ENCODE measurements at regions not wholly inside any gene's neighbourhood (a gene's known extent, or its start where the extent isn't known, plus 50 kb on each side); places are given as distances from the start of the nearest gene placed in this dataset.

GRCh38 chr2:181362561-181362960 lies 94.6 kb upstream of the ITGA4 start:
- H3K79me2 ChIP-seq (ENCODE audit: low read length), result no peaks in the 10 kb centered on the region
- TF ChIP-seq CTCF (IDR thresholded peaks at IDR 0.05; ENCODE audit: low read depth, low read length), result no peak
- TF ChIP-seq EZH2phosphoT487 (IDR thresholded peaks at IDR 0.05; ENCODE audit: low read depth), result no peak
- H3K4me2 ChIP-seq (ENCODE audit: low read length), result no peak overlapping the region
- H3K9me3 ChIP-seq (ENCODE audit: insufficient read depth, low read length), result no peaks in the 10 kb centered on the region
- peaks cover 10% of the 10 kb centered on the region for H3K27me3 ChIP-seq (ENCODE audit: low read depth, low read length)
- H3K4me1 ChIP-seq (ENCODE audit: low read length), result peaks cover 18% of the 10 kb centered on the region
- no peak overlapping the region for H3K9ac ChIP-seq (ENCODE audit: low read length)
- H2AFZ ChIP-seq (ENCODE audit: low read depth, low read length), result no peak overlapping the region
- no peaks in the 10 kb centered on the region for H3K36me3 ChIP-seq (replicated peaks; ENCODE audit: low read depth, low read length)
- no peaks in the 10 kb centered on the region for H4K20me1 ChIP-seq (ENCODE audit: insufficient read depth, low read length)
- no peak overlapping the region for H3K4me3 ChIP-seq (ENCODE audit: low read length)
- no peak overlapping the region for H3K27ac ChIP-seq (ENCODE audit: low read length)

GRCh38 chr2:181363164-181363563 lies 94.0 kb upstream of the ITGA4 start:
- H3K79me2 ChIP-seq (ENCODE audit: low read length), result no peaks in the 10 kb centered on the region
- TF ChIP-seq CTCF (IDR thresholded peaks at IDR 0.05; ENCODE audit: low read depth, low read length), result no peak
- no peak for TF ChIP-seq EZH2phosphoT487 (IDR thresholded peaks at IDR 0.05; ENCODE audit: low read depth)
- H4K20me1 ChIP-seq (ENCODE audit: insufficient read depth, low read length), result no peaks in the 10 kb centered on the region
- no peaks in the 10 kb centered on the region for H3K36me3 ChIP-seq (replicated peaks; ENCODE audit: low read depth, low read length)
- no peaks in the 10 kb centered on the region for H3K9me3 ChIP-seq (ENCODE audit: insufficient read depth, low read length)
- peaks cover 10% of the 10 kb centered on the region for H3K27me3 ChIP-seq (ENCODE audit: low read depth, low read length)
- H3K9ac ChIP-seq (ENCODE audit: low read length), result no peak overlapping the region
- H3K27ac ChIP-seq (ENCODE audit: low read length), result no peak overlapping the region
- no peak overlapping the region for H3K4me3 ChIP-seq (ENCODE audit: low read length)
- peaks cover 12% of the 10 kb centered on the region for H3K4me1 ChIP-seq (ENCODE audit: low read length)
- H2AFZ ChIP-seq (ENCODE audit: low read depth, low read length), result no peak overlapping the region
- H3K4me2 ChIP-seq (ENCODE audit: low read length), result no peak overlapping the region

- Histone ChIP-seq H3K9me3 (ENCODE audit: insufficient read depth, low read length) (no peaks in the 10 kb centered on the region), H2AFZ (ENCODE audit: low read depth, low read length) (no peak overlapping the region), H3K9ac (ENCODE audit: low read length) (no peak overlapping the region), H3K27me3 (ENCODE audit: low read depth, low read length) (0 out of 2 replicates have a peak, but pooled peaks cover 5% of the 10 kb centered on the region), H3K4me1 (ENCODE audit: low read length) (peaks cover 11% of the 10 kb centered on the region), H3K79me2 (ENCODE audit: low read length) (no peaks in the 10 kb centered on the region), H3K4me2 (ENCODE audit: low read length) (no peak overlapping the region), H4K20me1 (ENCODE audit: insufficient read depth, low read length) (no peaks in the 10 kb centered on the region), H3K36me3 (replicated peaks; ENCODE audit: low read depth, low read length) (no peaks in the 10 kb centered on the region), H3K27ac (ENCODE audit: low read length) (no peak overlapping the region), H3K4me3 (ENCODE audit: low read length) (no peak overlapping the region)
- TF ChIP-seq CTCF (IDR thresholded peaks at IDR 0.05; ENCODE audit: low read depth, low read length) (no peak), EZH2phosphoT487 (IDR thresholded peaks at IDR 0.05; ENCODE audit: low read depth) (no peak)
Measured at GRCh38 chr2:181364492-181365170, 92.6 kb upstream of the ITGA4 start.

GRCh38 chr2:181366675-181367175 lies 90.5 kb upstream of the ITGA4 start:
- H3K36me3 ChIP-seq (replicated peaks; ENCODE audit: low read depth, low read length), result no peaks in the 10 kb centered on the region
- no peaks in the 10 kb centered on the region for H3K9me3 ChIP-seq (ENCODE audit: insufficient read depth, low read length)
- TF ChIP-seq EZH2phosphoT487 (IDR thresholded peaks at IDR 0.05; ENCODE audit: low read depth) (no peak), CTCF (IDR thresholded peaks at IDR 0.05; ENCODE audit: low read depth, low read length) (no peak)
- H3K79me2 ChIP-seq (ENCODE audit: low read length), result no peaks in the 10 kb centered on the region
- no peak overlapping the region for H3K27ac ChIP-seq (ENCODE audit: low read length)
- H4K20me1 ChIP-seq (ENCODE audit: insufficient read depth, low read length), result no peaks in the 10 kb centered on the region
- 0 out of 2 replicates have a peak, but pooled peaks cover 2% of the 10 kb centered on the region for H3K27me3 ChIP-seq (ENCODE audit: low read depth, low read length)
- no peak overlapping the region for H3K9ac ChIP-seq (ENCODE audit: low read length)
- H2AFZ ChIP-seq (ENCODE audit: low read depth, low read length), result no peak overlapping the region; the same call in 1 of the 2 replicates
- peaks cover 11% of the 10 kb centered on the region for H3K4me1 ChIP-seq (ENCODE audit: low read length)
- no peak overlapping the region for H3K4me2 ChIP-seq (ENCODE audit: low read length)
- H3K4me3 ChIP-seq (ENCODE audit: low read length), result no peak overlapping the region
